CD4-positive, CD25-positive, alpha-beta regulatory T cell (primary cell): ENCODE measurements at regions not wholly inside any gene's neighbourhood (a gene's known extent, or its start where the extent isn't known, plus 50 kb on each side); places are given as distances from the start of the nearest gene placed in this dataset.

Experiments
- ATAC-seq, 2 donors: fragments of 150-1000 bp; cut with Tn5 transposase; one replicate each; pipeline ENCODE4 v1.10.0; 2021; ENCODE audit warnings: low read depth in 2 of 2, moderate number of reproducible peaks in 2 of 2, moderate library complexity in 1 of 2
- DNase-seq, 3 donors: peaks; one replicate each; pipeline versions ENCODE4 v3.0.0 to v3.0.0-alpha.2; 2012 to 2022; ENCODE audit warnings: mixed read lengths in 1 of 3
- H3K27ac ChIP-seq: one replicate; pipeline ENCODE4 v1.7.0; 2013; ENCODE audit warnings: mild to moderate bottlenecking, low read length; ENCODE audit not compliant: insufficient read depth, poor library complexity, severe bottlenecking
- H3K27me3 ChIP-seq: one replicate; pipeline ENCODE4 v1.7.0; 2013; ENCODE audit warnings: low read length; ENCODE audit not compliant: control insufficient read depth, insufficient read depth
- H3K36me3 ChIP-seq: one replicate; pipeline ENCODE4 v1.7.0; 2013; ENCODE audit warnings: mild to moderate bottlenecking, low read length, moderate library complexity; ENCODE audit not compliant: control insufficient read depth, insufficient read depth
- H3K4me1 ChIP-seq: 2 replicates; pipeline ENCODE4 v1.7.0; 2013; ENCODE audit warnings: mild to moderate bottlenecking, low read length; ENCODE audit not compliant: insufficient read depth, control insufficient read depth, poor library complexity, severe bottlenecking
- H3K4me3 ChIP-seq: one replicate; pipeline ENCODE4 v1.7.0; 2013; ENCODE audit warnings: low read depth, mild to moderate bottlenecking, low read length, moderate library complexity
- H3K9me3 ChIP-seq, 2 experiments: 1 replicate in 1 of 2; 2 replicates in 1 of 2; pipeline ENCODE4 v1.7.0; 2013; ENCODE audit warnings: low read length in 2 of 2, mild to moderate bottlenecking in 1 of 2, moderate library complexity in 1 of 2; ENCODE audit not compliant: control insufficient read depth in 2 of 2
- H3K27ac Mint-ChIP-seq, 3 donors: one replicate each; pipeline ENCODE4 v1.8.0; 2020 to 2022; ENCODE audit warnings: mild to moderate bottlenecking in 3 of 3, mixed read lengths in 3 of 3, moderate library complexity in 2 of 3
- H3K27me3 Mint-ChIP-seq: one replicate; pipeline ENCODE4 v1.8.0; 2022; ENCODE audit warnings: mild to moderate bottlenecking, mixed read lengths
- H3K36me3 Mint-ChIP-seq: one replicate; pipeline ENCODE4 v1.8.0; 2020; ENCODE audit warnings: mixed read lengths
- H3K4me1 Mint-ChIP-seq, 4 donors: one replicate each; pipeline ENCODE4 v1.8.0; 2020 to 2022; ENCODE audit warnings: mixed read lengths in 4 of 4, mild to moderate bottlenecking in 1 of 4
- H3K4me3 Mint-ChIP-seq, 4 donors: one replicate each; pipeline ENCODE4 v1.8.0; 2020 to 2022; ENCODE audit warnings: mild to moderate bottlenecking in 4 of 4, mixed read lengths in 4 of 4, moderate library complexity in 3 of 4
- H3K9me3 Mint-ChIP-seq, 7 donors: one replicate each; pipeline ENCODE4 v1.8.0; 2020 to 2022; ENCODE audit warnings: mixed read lengths in 7 of 7, mild to moderate bottlenecking in 3 of 7, moderate library complexity in 2 of 7

DNA sequence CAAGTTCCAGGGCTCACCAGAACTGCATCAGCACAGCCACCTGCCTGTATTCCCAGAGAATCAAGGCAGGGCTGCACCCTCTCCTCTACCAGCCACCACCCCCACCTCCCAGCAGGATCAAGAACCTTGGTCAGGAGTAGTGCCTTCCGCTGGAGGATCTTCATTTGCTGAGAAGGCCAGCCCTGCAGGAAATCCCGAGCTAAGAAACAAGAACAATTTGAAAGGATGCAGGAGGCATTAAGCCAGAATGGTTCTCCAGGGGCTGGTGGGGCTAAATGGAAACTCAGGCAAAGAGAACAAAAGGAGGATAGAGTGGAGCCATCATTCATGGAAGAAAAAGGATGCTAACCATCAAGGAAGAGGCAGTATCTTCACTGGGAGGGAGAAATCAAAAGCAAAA is 147.3 kb upstream of the SLC14A2 start:
- Mint-ChIP-seq H3K4me3 (no peak overlapping the region), H3K4me1 (peaks cover 0 to 2% (median 0%) of the 10 kb centered on the region in 4 donors), H3K27ac (no peak overlapping the region), H3K27me3 (no peaks in the 10 kb centered on the region), H3K9me3 (peaks cover 0 to 1% (median 0%) of the 10 kb centered on the region in 7 donors), H3K36me3 (no peaks in the 10 kb centered on the region)
- no peak for ATAC-seq
- no peak overlapping the region for H3K4me3 ChIP-seq
- no peaks in the 10 kb centered on the region for H3K4me1 ChIP-seq
- H3K9me3 ChIP-seq: no peaks in the 10 kb centered on the region
- H3K27ac ChIP-seq: no peak overlapping the region
- no peaks in the 10 kb centered on the region for H3K36me3 ChIP-seq
- no peak for DNase-seq
- peaks cover under 1% of the 10 kb centered on the region for H3K27me3 ChIP-seq

DNA sequence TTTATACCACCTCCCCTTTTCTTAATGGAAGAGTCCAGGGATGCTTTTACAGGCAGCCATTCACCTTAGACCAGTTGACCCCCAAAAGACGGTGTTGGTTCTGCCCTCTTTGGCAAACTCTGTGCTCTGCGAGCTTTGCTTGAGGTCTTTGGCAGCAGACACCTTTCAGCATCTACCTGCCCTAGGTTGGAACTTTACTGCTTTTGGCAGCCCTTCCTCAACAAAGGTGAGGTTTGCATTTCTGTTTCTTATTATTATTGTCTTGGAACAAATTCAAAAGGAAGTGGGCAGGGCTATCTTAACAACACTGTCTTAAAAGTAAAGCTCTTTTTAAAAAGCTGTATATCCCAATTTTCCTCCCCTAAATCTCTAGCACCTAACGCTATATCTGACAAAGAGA is 136.4 kb upstream of the SLC14A2 start:
- H3K27me3 ChIP-seq: peaks cover 4% of the 10 kb centered on the region
- H3K4me3 ChIP-seq: no peak overlapping the region
- H3K36me3 Mint-ChIP-seq: no peaks in the 10 kb centered on the region
- peaks cover 5% of the 10 kb centered on the region for H3K27me3 Mint-ChIP-seq
- no peak overlapping the region for H3K4me3 Mint-ChIP-seq
- no peak overlapping the region for H3K27ac ChIP-seq
- H3K9me3 ChIP-seq: no peaks in the 10 kb centered on the region
- H3K27ac Mint-ChIP-seq: no peak overlapping the region
- H3K36me3 ChIP-seq: no peaks in the 10 kb centered on the region
- no peaks in the 10 kb centered on the region for H3K4me1 ChIP-seq
- DNase-seq: no peak
- no peaks in the 10 kb centered on the region for H3K4me1 Mint-ChIP-seq
- no peak for ATAC-seq
- H3K9me3 Mint-ChIP-seq: peaks cover 0 to 14% (median 2%) of the 10 kb centered on the region in 7 donors

DNA sequence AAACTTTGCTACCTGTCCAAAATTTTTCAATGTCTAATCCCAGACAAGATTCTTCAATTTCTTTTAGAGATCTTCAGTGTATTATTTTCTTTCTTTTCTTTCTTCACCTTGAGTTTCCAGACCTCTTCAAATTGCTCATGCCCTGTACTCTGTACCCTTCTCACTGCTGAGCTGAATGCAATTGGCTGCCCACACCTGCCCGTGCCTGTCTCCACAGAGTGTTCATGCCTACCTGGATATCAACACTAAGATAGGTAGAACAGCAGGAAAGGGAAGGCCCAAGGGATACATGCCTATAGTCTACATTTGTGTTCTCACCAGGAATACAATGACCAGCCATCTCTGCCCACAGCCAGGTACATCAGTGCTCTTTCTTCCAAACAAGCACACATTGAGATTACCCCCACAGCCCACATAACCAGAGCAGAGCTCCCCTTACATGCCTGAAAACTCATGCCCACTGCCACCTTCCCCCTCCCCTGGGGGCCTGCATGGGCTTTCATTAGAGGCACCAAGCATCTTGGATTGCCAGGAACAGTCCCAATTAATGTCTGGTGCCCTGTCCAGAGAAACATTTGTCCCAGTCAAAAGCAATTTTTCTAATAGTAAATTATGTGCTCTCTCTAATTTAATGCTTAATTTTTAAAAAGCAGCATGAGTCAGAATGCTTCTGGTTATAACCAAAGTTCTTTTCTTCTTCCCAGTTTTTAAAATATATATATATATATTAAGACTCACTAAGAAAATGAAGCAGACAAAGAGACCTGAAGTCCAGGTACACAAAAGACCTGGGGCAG is 134.9 kb upstream of the SLC14A2 start:
- H3K9me3 Mint-ChIP-seq: peaks cover 0 to 7% (median 2%) of the 10 kb centered on the region in 7 donors
- no peak overlapping the region for H3K27ac Mint-ChIP-seq

DNA sequence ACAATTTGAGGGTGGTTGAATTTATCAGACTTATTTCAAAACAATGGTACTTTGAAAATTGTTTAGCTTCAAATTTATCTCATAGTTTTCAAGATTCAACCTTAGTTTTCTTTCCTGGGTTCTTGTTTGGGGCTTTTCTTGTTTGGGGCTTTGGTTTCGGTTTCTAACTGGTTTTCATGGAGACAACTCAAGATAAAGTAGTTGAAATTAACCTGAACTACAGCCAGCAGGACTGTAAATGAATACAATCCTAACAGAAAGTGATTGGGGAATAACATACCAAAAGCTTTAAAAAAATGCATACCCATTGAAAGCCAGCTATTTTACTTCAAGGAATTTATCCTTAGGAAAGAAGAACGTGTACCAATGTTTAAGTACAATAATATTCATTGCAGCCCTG is 133.5 kb upstream of the SLC14A2 start:
- Histone ChIP-seq H3K9me3 (no peaks in the 10 kb centered on the region), H3K36me3 (no peaks in the 10 kb centered on the region), H3K27ac (no peak overlapping the region), H3K27me3 (peaks cover 8% of the 10 kb centered on the region), H3K4me3 (no peak overlapping the region), H3K4me1 (no peaks in the 10 kb centered on the region)
- H3K4me1 Mint-ChIP-seq: no peaks in the 10 kb centered on the region
- no peak for DNase-seq
- H3K27ac Mint-ChIP-seq: no peak overlapping the region
- H3K36me3 Mint-ChIP-seq: no peaks in the 10 kb centered on the region
- no peak overlapping the region for H3K4me3 Mint-ChIP-seq
- peaks cover 0 to 2% (median 0%) of the 10 kb centered on the region in 7 donors for H3K9me3 Mint-ChIP-seq
- ATAC-seq: no peak
- H3K27me3 Mint-ChIP-seq: peaks cover 5% of the 10 kb centered on the region

More for the DNA sequence above, 134.9 kb upstream of the SLC14A2 start:
- no peaks in the 10 kb centered on the region for H3K4me1 ChIP-seq
- Mint-ChIP-seq H3K27me3 (peaks cover 5% of the 10 kb centered on the region), H3K4me1 (no peaks in the 10 kb centered on the region), H3K36me3 (no peaks in the 10 kb centered on the region), H3K4me3 (no peak overlapping the region)
- no peaks in the 10 kb centered on the region for H3K9me3 ChIP-seq
- H3K27me3 ChIP-seq: peaks cover 8% of the 10 kb centered on the region
- DNase-seq (no peak), ATAC-seq (no peak)
- no peak overlapping the region for H3K27ac ChIP-seq
- H3K36me3 ChIP-seq: no peaks in the 10 kb centered on the region
- no peak overlapping the region for H3K4me3 ChIP-seq

DNA sequence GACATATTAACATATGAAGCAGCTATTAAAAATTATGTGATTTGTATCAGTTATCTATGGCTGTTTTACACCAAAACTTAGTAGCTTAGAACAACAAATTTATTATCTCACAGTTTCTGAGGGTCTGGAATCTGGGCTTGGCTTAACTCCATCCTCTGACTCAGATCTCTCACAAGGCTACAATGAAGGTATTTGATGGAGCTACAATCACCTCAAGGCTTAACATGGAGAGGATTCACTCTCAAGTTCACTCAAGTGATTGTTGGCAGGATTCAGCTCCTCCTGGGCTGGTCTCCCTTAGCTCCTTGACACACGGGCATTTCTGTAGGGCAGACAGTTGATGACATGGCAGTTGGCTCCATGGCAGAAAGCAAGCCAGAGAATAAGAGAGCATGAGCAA is 133.0 kb upstream of the SLC14A2 start:
- no peaks in the 10 kb centered on the region for H3K4me1 Mint-ChIP-seq
- ATAC-seq: no peak
- DNase-seq: no peak
- Histone ChIP-seq H3K36me3 (no peaks in the 10 kb centered on the region), H3K4me1 (no peaks in the 10 kb centered on the region), H3K27ac (no peak overlapping the region), H3K27me3 (peaks cover 8% of the 10 kb centered on the region), H3K4me3 (no peak overlapping the region), H3K9me3 (no peaks in the 10 kb centered on the region)
- H3K4me3 Mint-ChIP-seq: no peak overlapping the region
- H3K27me3 Mint-ChIP-seq: peaks cover 5% of the 10 kb centered on the region
- no peak overlapping the region for H3K27ac Mint-ChIP-seq
- H3K9me3 Mint-ChIP-seq: peaks cover 0 to 2% (median 0%) of the 10 kb centered on the region in 7 donors
- no peaks in the 10 kb centered on the region for H3K36me3 Mint-ChIP-seq

DNA sequence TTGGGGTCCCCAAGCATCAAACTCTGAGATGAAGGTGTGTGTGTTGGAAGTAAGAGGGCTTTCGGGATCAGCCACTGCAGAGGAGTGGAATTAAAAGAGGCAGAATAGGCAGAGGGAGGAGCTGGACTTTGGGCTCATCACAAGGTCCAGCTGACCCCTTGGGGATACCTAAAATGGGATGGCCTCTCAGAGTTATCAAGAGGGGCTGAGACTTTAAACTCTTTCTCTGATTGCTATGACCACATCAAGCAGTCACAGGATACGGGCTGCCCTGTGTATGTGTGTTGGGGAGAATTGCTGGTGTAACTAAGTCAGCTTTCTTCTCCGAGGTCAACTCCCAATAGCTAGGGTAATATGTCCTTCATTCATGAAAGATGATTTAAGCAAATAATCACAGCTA is 127.7 kb upstream of the SLC14A2 start:
- H3K27ac Mint-ChIP-seq: no peak overlapping the region
- Histone ChIP-seq H3K27ac (no peak overlapping the region), H3K27me3 (peaks cover 7% of the 10 kb centered on the region), H3K4me1 (no peaks in the 10 kb centered on the region), H3K4me3 (no peak overlapping the region), H3K36me3 (no peaks in the 10 kb centered on the region), H3K9me3 (no peaks in the 10 kb centered on the region)
- no peaks in the 10 kb centered on the region for H3K4me1 Mint-ChIP-seq
- no peaks in the 10 kb centered on the region for H3K27me3 Mint-ChIP-seq
- no peak for ATAC-seq
- no peak for DNase-seq
- no peaks in the 10 kb centered on the region for H3K36me3 Mint-ChIP-seq
- peaks cover 0 to 2% (median 0%) of the 10 kb centered on the region in 7 donors for H3K9me3 Mint-ChIP-seq
- H3K4me3 Mint-ChIP-seq: no peak overlapping the region

DNA sequence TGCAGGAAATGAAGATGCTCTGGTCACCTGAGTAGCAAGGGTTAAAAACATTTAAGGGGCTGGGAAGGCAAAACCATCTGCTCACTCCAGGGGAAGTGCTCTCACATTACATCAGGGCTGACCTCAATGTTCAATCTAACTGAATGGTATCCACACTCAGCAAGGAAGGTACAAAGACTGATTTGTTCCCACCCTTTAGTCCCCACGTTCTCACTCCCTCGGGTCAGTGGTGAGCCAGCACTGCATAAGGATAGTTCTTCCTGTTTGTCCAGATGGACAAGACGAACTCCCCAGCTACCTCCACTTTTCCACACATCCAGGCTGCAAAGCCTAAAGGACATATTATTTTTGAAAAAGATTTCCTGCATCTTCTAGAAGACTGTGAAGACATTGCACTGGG is 126.6 kb upstream of the SLC14A2 start:
- no peak for ATAC-seq
- H3K4me1 ChIP-seq: no peaks in the 10 kb centered on the region
- H3K4me3 Mint-ChIP-seq: no peak overlapping the region

DNA sequence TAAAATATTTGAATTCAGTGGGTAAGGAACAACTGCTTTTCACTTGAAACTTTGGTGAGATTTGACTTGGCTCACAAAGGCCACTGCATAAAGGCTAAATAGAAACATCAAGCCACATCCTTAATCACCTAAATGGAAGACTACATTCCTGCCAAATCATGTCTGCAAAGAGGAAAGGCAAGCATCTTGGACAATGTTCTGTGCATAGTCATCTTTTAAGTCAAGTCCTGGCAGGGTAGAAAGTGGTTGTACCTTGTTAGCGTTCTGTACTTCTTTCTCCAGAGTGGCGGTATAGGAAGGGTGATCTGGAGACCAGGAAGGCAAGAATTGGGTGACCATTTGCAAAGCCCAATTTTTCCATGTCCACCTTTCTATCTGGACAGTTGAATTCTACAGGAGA is 121.4 kb upstream of the SLC14A2 start:
- H3K36me3 ChIP-seq: no peaks in the 10 kb centered on the region
- DNase-seq (no peak), ATAC-seq (no peak)
- H3K4me3 Mint-ChIP-seq: no peak overlapping the region
- no peak overlapping the region for H3K27ac ChIP-seq
- H3K36me3 Mint-ChIP-seq: no peaks in the 10 kb centered on the region
- H3K4me1 Mint-ChIP-seq: no peaks in the 10 kb centered on the region
- no peak overlapping the region for H3K27ac Mint-ChIP-seq
- no peaks in the 10 kb centered on the region for H3K9me3 ChIP-seq
- no peaks in the 10 kb centered on the region for H3K4me1 ChIP-seq
- H3K4me3 ChIP-seq: no peak overlapping the region
- no peaks in the 10 kb centered on the region for H3K27me3 Mint-ChIP-seq
- H3K9me3 Mint-ChIP-seq: peaks cover 0 to 2% (median 0%) of the 10 kb centered on the region in 7 donors
- H3K27me3 ChIP-seq: peaks cover 3% of the 10 kb centered on the region

More for the DNA sequence above, 126.6 kb upstream of the SLC14A2 start:
- no peaks in the 10 kb centered on the region for H3K36me3 ChIP-seq
- no peaks in the 10 kb centered on the region for H3K9me3 ChIP-seq
- H3K27me3 ChIP-seq: peaks cover 7% of the 10 kb centered on the region
- no peak for DNase-seq
- H3K4me1 Mint-ChIP-seq: no peaks in the 10 kb centered on the region
- peaks cover 0 to 2% (median 0%) of the 10 kb centered on the region in 7 donors for H3K9me3 Mint-ChIP-seq
- H3K36me3 Mint-ChIP-seq: no peaks in the 10 kb centered on the region
- H3K4me3 ChIP-seq: no peak overlapping the region
- H3K27ac Mint-ChIP-seq: no peak overlapping the region
- no peak overlapping the region for H3K27ac ChIP-seq
- H3K27me3 Mint-ChIP-seq: no peaks in the 10 kb centered on the region
